H54 (cell line): ENCODE measurements at regions not wholly inside any gene's neighbourhood (a gene's known extent, or its start where the extent isn't known, plus 50 kb on each side); places are given as distances from the start of the nearest gene placed in this dataset.
A peak's percentile ranks its signal among the peaks of the same experiment; 100 is the strongest.
"Not testable (repeated sequence)": the region's sequence is repeated elsewhere in the genome, so short reads cannot be mapped to it uniquely, and the experiment has no call there.

ENCODE experiments used
- DNase-seq: peaks from one replicate; pipeline ENCODE4 v3.0.0; 2011; ENCODE audit warnings: low spot score, mixed read lengths; ENCODE audit not compliant: insufficient read length
- FAIRE-seq: peaks from 3 replicates; lab custom pipeline; 2011; peaks lifted over from hg19 to GRCh38; lab: Jason Lieb, UNC
- POLR2A ChIP-seq: IDR thresholded peaks from 2 replicates; pipeline ENCODE4 v1.6.1; 2011; ENCODE audit warnings: low read depth, mild to moderate bottlenecking, low read length

- FAIRE-seq, result peak; percentile 89
- TF ChIP-seq POLR2A, result no peak
- DNase-seq, result peak; percentile 44
Observed at GRCh38 chr2:12456293-12457106, 260.2 kb upstream of the TRIB2 start.

- FAIRE-seq, result no peak
- TF ChIP-seq POLR2A, result no peak
- DNase-seq, result no peak
Observed at GRCh38 chr2:12457831-12458230, 258.9 kb upstream of the TRIB2 start.

- DNase-seq (no peak), FAIRE-seq (no peak)
- no peak for TF ChIP-seq POLR2A
Observed at GRCh38 chr2:12463189-12463588, 253.5 kb upstream of the TRIB2 start.

- FAIRE-seq, result no peak
Observed at GRCh38 chr2:12465631-12466135, 251.1 kb upstream of the TRIB2 start.

GRCh38 chr2:12467303-12467702 is 249.4 kb upstream of the TRIB2 start:
- TF ChIP-seq POLR2A, result no peak
- DNase-seq (no peak), FAIRE-seq (no peak)

More at GRCh38 chr2:12465631-12466135, 251.1 kb upstream of the TRIB2 start:
- DNase-seq, result no peak
- no peak for TF ChIP-seq POLR2A

- no peak for TF ChIP-seq POLR2A
- no peak for DNase-seq
- no peak for FAIRE-seq
Observed at GRCh38 chr2:12469141-12469561, 247.6 kb upstream of the TRIB2 start.

GRCh38 chr2:12472265-12472664 is 244.5 kb upstream of the TRIB2 start:
- not testable (repeated sequence) for FAIRE-seq, DNase-seq

- no peak for TF ChIP-seq POLR2A
- DNase-seq, result no peak
- FAIRE-seq, result no peak
Observed at GRCh38 chr2:12478151-12479064, 238.3 kb upstream of the TRIB2 start.

GRCh38 chr2:12479065-12479601 is 237.6 kb upstream of the TRIB2 start:
- DNase-seq, result no peak
- FAIRE-seq, result no peak
- TF ChIP-seq POLR2A, result no peak

GRCh38 chr2:12484536-12485115 is 232.1 kb upstream of the TRIB2 start:
- TF ChIP-seq POLR2A, result no peak
- DNase-seq (no peak), FAIRE-seq (no peak)

GRCh38 chr2:12486205-12487118 is 230.3 kb upstream of the TRIB2 start:
- peak; percentile 41 for FAIRE-seq

GRCh38 chr2:12487253-12488004 is 229.3 kb upstream of the TRIB2 start:
- FAIRE-seq (no peak), DNase-seq (no peak)
- TF ChIP-seq POLR2A, result no peak

More at GRCh38 chr2:12486205-12487118, 230.3 kb upstream of the TRIB2 start:
- DNase-seq, result no peak
- TF ChIP-seq POLR2A, result no peak
